Activated T-cell treated with anti-CD3 and anti-CD28 coated beads, Interleukin-2, amount 50 U/mL, for 48 hours (primary cell): ENCODE measurements at regions not wholly inside any gene's neighbourhood (a gene's known extent, or its start where the extent isn't known, plus 50 kb on each side); places are given as distances from the start of the nearest gene placed in this dataset.

Experiments
- DNase-seq, 2 experiments: peaks; one replicate each; pipeline ENCODE4 v3.0.0-alpha.2; 2020

GRCh38 chr13:30105381-30105780 is 202.0 kb downstream of the KATNAL1 start:
- no peak for DNase-seq

DNA sequence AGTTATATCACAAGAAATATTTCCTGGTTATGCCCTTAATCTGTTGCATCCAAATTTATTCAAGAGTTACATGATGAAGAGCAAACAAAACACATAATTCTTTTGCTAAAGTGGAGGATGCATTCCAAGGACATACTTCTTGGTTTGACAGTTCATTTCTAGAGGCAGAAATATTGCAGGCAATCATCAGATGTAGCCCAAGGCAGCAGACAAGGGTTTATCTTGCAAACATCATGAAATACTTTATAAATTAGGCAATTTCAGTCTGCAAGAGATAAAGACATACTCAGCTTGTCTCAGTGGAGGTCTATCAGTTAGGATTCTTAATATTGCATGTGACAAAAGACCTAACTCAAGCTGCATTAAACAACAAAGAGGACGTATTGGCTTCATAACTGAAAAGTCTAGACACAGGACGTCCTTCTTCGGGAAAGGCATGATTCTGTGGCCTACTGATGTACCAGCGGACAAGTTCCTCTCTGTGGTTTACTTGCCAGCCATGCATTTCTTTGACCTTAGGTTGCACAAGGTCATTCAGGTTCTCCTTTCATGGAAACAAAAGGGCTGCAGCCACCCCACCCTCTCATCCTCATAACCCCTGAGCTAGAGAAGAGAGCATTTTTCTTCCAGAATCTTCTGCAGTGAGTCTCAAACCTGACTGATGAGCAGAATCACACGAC is 204.1 kb downstream of the KATNAL1 start:
- DNase-seq = no peak

DNA sequence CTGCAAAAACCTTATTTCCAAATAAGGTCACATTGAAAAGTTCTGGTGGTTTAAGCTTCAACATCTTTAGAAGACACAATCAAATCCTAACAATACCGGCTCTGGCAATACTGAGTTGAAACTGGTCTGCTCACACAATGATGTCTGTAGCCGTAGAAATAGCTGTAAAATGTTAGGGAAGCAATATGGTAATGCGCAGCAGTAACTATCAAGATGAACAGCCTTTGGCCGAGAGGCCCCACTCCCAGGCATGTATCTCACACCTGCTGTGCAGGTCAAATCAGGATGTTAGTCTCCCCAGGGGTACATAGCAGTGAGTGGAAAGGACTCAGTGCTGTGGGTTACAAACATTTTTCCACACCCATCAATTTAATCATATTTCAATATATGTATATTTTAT is 207.1 kb downstream of the KATNAL1 start:
- no peak for DNase-seq

- no peak for DNase-seq
Observed at GRCh38 chr13:30097701-30098100, 209.7 kb downstream of the KATNAL1 start.

GRCh38 chr13:30097089-30097488 is 210.3 kb downstream of the KATNAL1 start:
- DNase-seq = no peak

DNA sequence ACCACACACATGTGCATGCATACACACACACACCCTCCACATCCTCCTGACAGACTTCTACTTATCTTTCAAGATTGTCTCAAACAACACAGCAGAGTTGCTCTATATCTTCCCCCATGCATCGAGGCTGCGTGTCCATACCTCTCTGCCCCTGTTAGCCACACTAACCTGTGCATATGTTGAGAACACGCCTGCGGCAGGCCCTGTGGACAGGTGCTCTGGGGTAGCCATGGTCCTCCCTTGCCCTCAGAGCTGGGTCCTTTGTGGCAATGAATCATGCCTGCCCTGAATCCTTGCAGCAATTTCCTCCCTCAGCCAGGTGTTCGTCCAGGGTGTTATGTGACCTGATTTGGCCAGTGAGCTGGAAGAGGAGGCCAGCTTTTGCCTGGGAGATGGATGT is 213.3 kb downstream of the KATNAL1 start:
- DNase-seq = no peak

DNA sequence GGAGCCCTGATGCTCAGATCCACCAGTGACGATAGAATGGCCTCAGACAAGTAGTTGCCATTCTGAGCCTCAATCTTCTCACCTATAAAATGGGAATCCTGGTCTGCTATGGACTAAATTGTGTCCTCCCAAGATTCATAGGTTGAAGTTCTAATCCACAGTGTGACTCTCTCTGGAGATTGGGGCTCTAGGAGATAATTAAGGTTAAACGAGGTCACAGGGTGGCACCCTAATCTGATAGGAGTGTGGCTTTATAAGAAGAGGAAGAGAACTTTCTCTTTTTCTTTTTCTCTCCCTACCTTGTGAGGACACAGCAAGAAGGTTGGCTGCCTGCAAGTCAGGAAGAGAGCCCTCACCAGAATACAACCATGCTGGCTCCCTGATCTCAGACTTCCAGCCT is 214.1 kb downstream of the KATNAL1 start:
- DNase-seq = no peak

- no peak for DNase-seq
Observed at GRCh38 chr13:30091691-30092090, 215.7 kb downstream of the KATNAL1 start.

DNA sequence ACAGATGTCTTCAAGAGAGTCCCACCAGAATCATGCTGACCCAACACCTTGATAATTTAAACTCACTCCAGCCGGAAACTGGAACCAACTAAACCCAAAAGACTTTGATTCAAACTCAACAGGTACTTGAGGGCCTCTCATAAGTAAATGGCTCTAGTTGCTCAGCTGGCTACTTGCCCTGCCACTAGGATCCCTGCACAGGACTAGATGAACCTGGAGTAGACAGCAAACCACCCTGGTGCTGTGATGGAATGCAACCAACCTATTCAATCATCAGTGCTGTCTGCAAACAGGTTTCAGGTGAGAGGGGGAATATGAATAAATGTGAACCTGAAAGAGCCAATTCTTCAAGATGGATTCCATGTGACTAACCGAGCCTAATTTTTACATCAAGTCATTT is 216.3 kb downstream of the KATNAL1 start:
- no peak for DNase-seq

- DNase-seq = no peak
Observed at GRCh38 chr13:30088312-30088855, 219.0 kb downstream of the KATNAL1 start.

GRCh38 chr13:30085087-30085486 is 222.3 kb downstream of the KATNAL1 start:
- DNase-seq = no peak

GRCh38 chr13:30082391-30082790 is 225.0 kb downstream of the KATNAL1 start:
- no peak for DNase-seq

DNA sequence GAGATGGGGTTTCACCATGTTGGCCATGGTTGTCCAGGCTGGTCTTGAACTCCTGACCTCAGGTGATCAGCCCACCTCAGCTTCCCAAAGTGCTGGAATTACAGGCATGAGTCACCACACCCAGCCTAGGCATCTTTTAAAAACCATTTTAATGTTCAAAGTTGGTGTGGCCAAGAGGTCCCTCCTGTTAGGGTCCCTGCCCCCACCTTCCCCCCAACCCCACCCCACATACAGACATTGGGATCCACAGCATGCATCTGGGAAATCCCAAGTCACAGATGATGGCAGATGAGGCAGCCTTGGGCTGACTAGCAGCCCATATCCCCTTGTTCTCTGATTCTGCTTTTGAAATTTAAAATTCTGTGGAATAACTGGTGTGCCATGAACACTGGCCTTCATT is 226.0 kb downstream of the KATNAL1 start:
- DNase-seq = no peak

GRCh38 chr13:30079501-30079900 is 227.8 kb downstream of the KATNAL1 start:
- no peak for DNase-seq

DNA sequence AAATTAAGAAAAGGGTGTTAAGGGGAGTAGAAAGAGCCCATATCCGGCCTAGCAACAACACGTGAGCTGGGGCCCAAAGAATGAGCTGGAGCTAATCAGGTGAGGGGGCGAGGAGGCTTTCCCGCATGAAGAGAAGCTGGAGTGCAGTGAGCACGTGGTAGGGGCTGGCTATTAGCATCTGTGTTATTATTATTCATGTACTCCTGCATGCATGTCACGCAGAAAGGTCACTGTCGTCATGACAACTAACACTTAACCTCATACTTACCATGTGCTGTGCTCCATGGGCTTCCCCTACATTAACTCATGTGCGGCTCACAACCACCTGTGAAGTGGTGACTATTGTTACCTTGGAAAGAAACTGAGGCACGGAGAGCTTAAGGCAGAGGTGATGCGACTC is 227.6 kb upstream of the UBL3 start:
- DNase-seq = no peak

DNA sequence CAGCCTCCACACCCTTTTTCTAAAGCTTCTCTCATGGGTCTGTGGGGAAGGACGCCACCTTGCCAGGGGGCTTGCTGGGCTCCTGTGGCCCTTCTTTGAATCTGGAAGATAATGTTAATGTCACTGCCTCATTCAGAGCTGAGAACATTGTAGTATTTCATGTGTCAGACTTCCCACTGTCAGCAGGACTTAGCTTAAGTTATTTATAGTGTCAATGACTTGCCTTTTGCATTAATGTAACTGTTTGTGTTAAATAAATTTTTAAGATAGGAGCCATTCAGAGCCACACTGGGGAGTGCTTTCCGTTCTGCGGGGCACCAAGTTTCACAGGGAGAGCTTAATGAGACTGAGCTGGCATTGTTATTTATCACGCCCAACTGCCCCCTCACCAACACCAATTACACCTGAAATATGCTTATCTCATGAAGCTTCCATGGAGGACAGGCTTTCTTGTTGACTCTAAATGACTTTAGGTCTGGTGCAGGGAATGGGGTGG is 226.9 kb upstream of the UBL3 start:
- DNase-seq = no peak

DNA sequence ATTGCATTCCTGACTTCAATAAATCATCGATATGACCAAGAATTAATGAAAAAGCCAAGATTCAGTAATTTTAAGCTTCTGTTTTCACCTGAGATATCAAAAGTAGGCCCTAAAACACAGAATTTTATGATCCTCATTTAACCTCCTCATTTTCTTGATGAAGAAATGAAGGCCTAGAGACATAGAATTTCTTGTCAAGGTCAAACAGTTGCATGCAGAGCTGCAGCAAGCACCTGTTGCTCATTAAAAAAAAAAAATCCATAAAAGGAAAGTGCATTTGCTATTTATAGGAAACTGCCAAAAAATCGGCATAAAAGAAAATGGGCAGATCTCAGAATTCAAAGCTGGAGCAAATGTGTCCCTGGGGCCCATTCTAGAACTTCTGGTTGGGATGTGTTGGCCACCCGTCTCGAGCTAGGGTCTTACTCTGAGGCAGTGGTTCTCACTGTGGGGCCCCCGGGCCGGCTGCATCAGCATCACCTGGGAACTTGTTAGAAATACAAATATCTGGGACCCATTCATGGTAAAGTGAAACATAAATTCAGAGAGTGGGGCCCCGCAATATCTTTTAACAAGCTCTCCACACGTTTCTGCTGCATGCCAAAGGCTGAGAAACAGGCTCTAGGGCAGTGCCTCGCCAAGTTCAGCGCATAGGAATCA is 224.7 kb upstream of the UBL3 start:
- no peak for DNase-seq

- no peak for DNase-seq
Observed at GRCh38 chr13:30074431-30074830, 224.0 kb upstream of the UBL3 start.

DNA sequence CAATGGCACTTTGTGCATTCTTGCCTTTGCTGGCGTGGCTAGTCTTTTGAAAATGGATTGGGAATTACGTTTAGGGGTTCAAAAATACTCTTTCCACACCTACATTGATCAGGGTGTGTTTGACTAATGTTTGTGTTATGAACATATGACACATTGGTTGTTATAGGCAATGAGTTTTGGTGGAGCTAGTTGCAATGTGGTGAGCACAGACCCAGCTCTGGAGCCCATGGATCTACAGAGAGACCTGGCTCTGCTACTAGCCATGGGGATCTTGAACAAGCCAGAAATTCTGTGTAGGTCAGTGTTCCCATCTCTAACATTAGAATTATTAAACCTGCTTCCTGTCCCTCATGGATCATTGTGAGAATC is 222.4 kb upstream of the UBL3 start:
- DNase-seq = no peak

GRCh38 chr13:30071969-30072817 is 221.8 kb upstream of the UBL3 start:
- no peak for DNase-seq

- DNase-seq = no peak
Observed at GRCh38 chr13:30065181-30065580, 214.8 kb upstream of the UBL3 start.

DNA sequence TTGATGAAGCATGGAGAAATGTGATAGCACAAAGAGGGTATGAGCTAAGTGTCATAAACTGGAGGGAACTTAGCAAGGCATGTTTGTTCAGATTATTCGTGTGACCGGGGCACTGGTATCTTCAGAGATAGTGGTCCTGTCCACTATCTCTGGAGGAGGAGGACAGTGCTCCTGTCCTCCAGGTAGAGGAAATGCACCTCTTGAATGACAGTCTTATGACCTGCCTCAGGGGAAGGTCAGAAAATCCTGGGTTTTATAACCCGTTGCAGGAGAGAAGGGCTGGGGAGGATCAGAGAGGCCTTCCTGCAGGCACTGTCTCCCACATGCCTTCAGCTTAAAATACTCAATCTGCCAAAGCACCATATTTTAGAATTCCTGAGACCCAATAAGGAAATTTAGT is 213.5 kb upstream of the UBL3 start:
- DNase-seq = no peak

DNA sequence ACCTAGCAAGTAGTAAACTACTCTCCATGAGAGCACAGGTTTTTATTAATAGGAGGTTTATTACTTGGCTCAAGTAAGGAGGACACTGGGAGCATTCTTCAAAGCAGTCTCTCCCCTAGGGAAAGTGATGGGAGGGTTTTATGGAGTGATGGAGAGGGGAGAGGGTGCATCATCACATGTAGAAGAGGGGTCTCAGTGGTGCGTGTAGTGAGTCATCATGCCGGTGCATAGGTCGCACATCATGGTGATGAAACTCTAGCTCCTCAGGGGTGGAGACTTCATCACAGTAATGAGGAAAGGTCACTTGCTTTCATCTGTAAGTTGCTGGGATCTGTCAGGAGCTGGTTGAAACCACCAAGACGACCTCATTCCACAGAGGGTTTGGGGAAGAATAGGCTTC is 210.8 kb upstream of the UBL3 start:
- DNase-seq = no peak

DNA sequence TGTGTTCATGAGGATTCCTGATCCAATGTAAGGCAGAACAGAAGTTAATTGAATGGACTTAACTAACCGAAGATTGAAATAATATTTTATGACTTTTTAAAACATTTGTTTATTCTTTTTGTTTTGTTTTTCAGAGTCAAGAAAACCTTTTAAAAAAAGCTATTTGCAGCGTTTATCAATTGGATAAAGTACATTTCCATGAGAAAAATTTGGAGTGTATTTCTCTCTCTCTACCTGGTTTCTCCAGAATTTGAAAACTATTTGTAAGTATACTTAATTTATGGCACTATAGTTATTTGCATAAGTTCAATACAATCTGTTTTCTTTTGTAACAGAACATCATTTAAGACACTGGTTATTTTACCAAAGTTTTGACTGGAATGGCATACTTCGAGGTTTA is 208.0 kb upstream of the UBL3 start:
- DNase-seq = no peak
